Endothelial cell of umbilical vein (primary cell): ENCODE measurements at regions not wholly inside any gene's neighbourhood (a gene's known extent, or its start where the extent isn't known, plus 50 kb on each side); places are given as distances from the start of the nearest gene placed in this dataset.

Experiments used
- BruUV-seq: library from RNA; stranded (reverse); fragments of 400-500 nt; replicated peaks from 2 replicates; lab custom pipeline; 2021; lab: Mats Ljungman, UMichigan
- CTCF ChIA-PET: fragments of 300-600, 350-600 bp; sonication (Branson Sonifier 250); formaldehyde crosslinking; loops from one replicate; lab custom pipeline; 2021; ENCODE audit warnings: antibody characterized with exemption, inconsistent platforms; lab: Charles Lee
- POLR2A ChIA-PET: fragments of 300-600, 350-600 bp; sonication (Branson Sonifier 250); formaldehyde crosslinking; loops from one replicate; lab custom pipeline; 2021; ENCODE audit warnings: antibody characterized with exemption, inconsistent platforms; lab: Charles Lee
- DNase-seq: peaks from one replicate; pipeline ENCODE4 v3.0.0-alpha.2; 2011; ENCODE audit warnings: low read depth, low spot score
- FAIRE-seq: peaks from 2 replicates; lab custom pipeline; 2011; peaks lifted over from hg19 to GRCh38; lab: Jason Lieb, UNC
- H2AFZ ChIP-seq: 2 replicates; pipeline ENCODE4 v1.6.0; 2012; ENCODE audit warnings: low read depth, low read length, control low read depth, inconsistent platforms
- H3K27ac ChIP-seq: 2 replicates; pipeline ENCODE4 v1.5.1; 2011; ENCODE audit warnings: low read depth, mild to moderate bottlenecking, control low read depth, low read length, moderate library complexity; ENCODE audit not compliant: insufficient read depth
- H3K27me3 ChIP-seq, 2 experiments: 2 replicates each; pipeline versions ENCODE4 v1.6.0 to v1.6.1; 2011; ENCODE audit warnings: low read length in 2 of 2, mixed read lengths in 1 of 2; ENCODE audit not compliant: control insufficient read depth in 2 of 2, insufficient read depth in 2 of 2
- H3K36me3 ChIP-seq, 2 experiments: 2 replicates in 1 of 2; 3 replicates in 1 of 2; pipeline ENCODE4 v1.5.1; 2011; ENCODE audit warnings: low read length in 2 of 2, mild to moderate bottlenecking in 1 of 2, moderate library complexity in 1 of 2; ENCODE audit not compliant: control insufficient read depth in 2 of 2, insufficient read depth in 2 of 2; ENCODE audit errors: extremely low read depth in 1 of 2
- H3K4me1 ChIP-seq: 3 replicates; pipeline ENCODE4 v1.5.1; 2011; ENCODE audit warnings: mild to moderate bottlenecking, low read length; ENCODE audit not compliant: control insufficient read depth, insufficient read depth; ENCODE audit errors: extremely low read depth
- H3K4me2 ChIP-seq: 2 replicates; pipeline ENCODE4 v1.6.1; 2011; ENCODE audit warnings: low read length, control low read depth, mixed read lengths; ENCODE audit not compliant: insufficient read depth
- H3K4me3 ChIP-seq, 3 experiments: fragments of 200-600 bp in 1 of 3; sonication (generic), shearing (Covaris generic) in 1 of 3; replicated peaks in 1 of 3; 2 replicates each; pipeline ENCODE4 v1.5.1; 2011 to 2016; ENCODE audit warnings: control low read depth in 3 of 3, low read length in 3 of 3, mild to moderate bottlenecking in 2 of 3, inconsistent platforms in 1 of 3, low read depth in 1 of 3, moderate library complexity in 1 of 3; ENCODE audit not compliant: insufficient read depth in 1 of 3
- H3K79me2 ChIP-seq: 2 replicates; pipeline ENCODE4 v1.6.0; 2012; ENCODE audit warnings: low read length, inconsistent platforms; ENCODE audit not compliant: control insufficient read depth, insufficient read depth
- H3K9ac ChIP-seq: replicated peaks from 2 replicates; pipeline ENCODE3; 2011; ENCODE audit warnings: low read length, control low read depth; ENCODE audit not compliant: insufficient read depth; ENCODE audit errors: extremely low read depth
- H3K9me1 ChIP-seq: replicated peaks from 3 replicates; pipeline ENCODE4 v1.6.0; 2011; ENCODE audit warnings: mild to moderate bottlenecking, low read length; ENCODE audit not compliant: control insufficient read depth, insufficient read depth; ENCODE audit errors: extremely low read depth
- H3K9me3 ChIP-seq: replicated peaks from 2 replicates; pipeline ENCODE4 v1.5.1; 2012; ENCODE audit warnings: low read length, inconsistent platforms; ENCODE audit not compliant: control insufficient read depth, insufficient read depth
- H4K20me1 ChIP-seq: replicated peaks from 2 replicates; pipeline ENCODE3; 2011; ENCODE audit warnings: mild to moderate bottlenecking, low read length; ENCODE audit not compliant: control insufficient read depth, insufficient read depth; ENCODE audit errors: extremely low read depth
- EZH2 ChIP-seq: IDR thresholded peaks from 2 replicates; pipeline ENCODE4 v1.6.1; 2012; ENCODE audit warnings: borderline replicate concordance, low read depth, mild to moderate bottlenecking, moderate library complexity, low read length, inconsistent platforms; ENCODE audit not compliant: severe bottlenecking
- FOS ChIP-seq: IDR thresholded peaks from 2 replicates; pipeline ENCODE4 v1.6.1; 2011; ENCODE audit warnings: mild to moderate bottlenecking, low read length, moderate library complexity, borderline replicate concordance; ENCODE audit not compliant: insufficient read depth
- GATA2 ChIP-seq: IDR thresholded peaks from 2 replicates; pipeline ENCODE4 v1.7.0; 2011; ENCODE audit warnings: low read depth, mild to moderate bottlenecking, moderate library complexity, mixed read lengths, low read length; ENCODE audit not compliant: insufficient read length, insufficient read depth
- JUN ChIP-seq: IDR thresholded peaks from 2 replicates; pipeline ENCODE4 v1.6.1; 2011; ENCODE audit warnings: borderline replicate concordance, low read depth; ENCODE audit not compliant: insufficient read length, insufficient read depth
- MYC ChIP-seq: IDR thresholded peaks from one replicate; pipeline ENCODE4 v1.6.1; 2011; ENCODE audit warnings: mild to moderate bottlenecking, low read depth, low read length
- POLR2AphosphoS5 ChIP-seq: IDR thresholded peaks from 2 replicates; pipeline ENCODE4 v1.6.1; 2012; ENCODE audit warnings: low read depth, mild to moderate bottlenecking, control low read depth, low read length, moderate library complexity; ENCODE audit not compliant: insufficient read depth
- dilution Hi-C: fragments of 300-500 bp; cut with MboI; formaldehyde crosslinking; loops from one replicate; pipeline ENCODE4 v1.15.0; 2019; ENCODE audit warnings: low sequenced_read_pairs; ENCODE audit not compliant: extremely low pct_ligation_motif_present
- intact Hi-C: fragments of 100-400 bp; cut with micrococcal nuclease; formaldehyde crosslinking; loops from one replicate; pipeline ENCODE4 v1.10.0; 2022
- TF ChIP-seq, protein P1 (sequence below): IDR thresholded peaks from 2 replicates; pipeline ENCODE4 v1.6.1; 2011; ENCODE audit not compliant: insufficient read depth, insufficient read length
- TF ChIP-seq, protein P2 (sequence below), 2 donors: IDR thresholded peaks; 1 replicate in 1 of 2; 2 replicates in 1 of 2; pipeline ENCODE4 v1.5.1; 2011; ENCODE audit warnings: low read length in 2 of 2, mild to moderate bottlenecking in 2 of 2, moderate library complexity in 2 of 2, control low read depth in 1 of 2, inconsistent platforms in 1 of 2, low read depth in 1 of 2; ENCODE audit not compliant: insufficient read depth in 1 of 2; ENCODE audit errors: extremely low read depth in 1 of 2

DNA sequence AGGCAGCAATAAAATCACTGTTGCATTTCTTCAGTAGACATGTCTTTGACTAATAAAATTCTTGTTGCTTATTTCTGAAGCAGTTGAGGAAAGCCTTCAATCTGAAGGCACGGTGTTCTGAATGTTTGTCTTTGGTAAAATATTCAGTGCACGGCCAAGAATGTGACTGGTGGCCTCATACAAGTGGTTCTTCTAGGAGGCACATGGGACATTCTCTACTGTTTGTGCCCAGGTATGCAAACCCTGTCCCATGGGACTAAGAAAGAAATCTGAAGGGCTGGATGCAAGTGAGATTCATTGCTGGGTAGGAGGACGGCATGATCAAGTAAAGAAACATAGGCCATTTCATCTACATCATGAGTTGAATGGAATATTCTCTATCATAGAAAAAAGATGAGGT, 250.6 kb upstream of the NR2F2 start:
- Histone ChIP-seq H3K27me3 (no peaks in the 10 kb centered on the region), H3K27ac (no peak overlapping the region), H3K9me3 (no peaks in the 10 kb centered on the region), H3K4me1 (no peaks in the 10 kb centered on the region), H3K79me2 (no peaks in the 10 kb centered on the region), H3K36me3 (no peaks in the 10 kb centered on the region), H3K4me2 (no peak overlapping the region), H3K9ac (no peak overlapping the region), H2AFZ (no peak overlapping the region), H3K4me3 (no peak overlapping the region), H4K20me1 (no peaks in the 10 kb centered on the region), H3K9me1 (no peaks in the 10 kb centered on the region)
- no peak for DNase-seq
- no peak for FAIRE-seq
- intact Hi-C loops (no loop called here), dilution Hi-C loops (no loop called here)
- ChIA-PET POLR2A (no interaction called here), CTCF (no interaction called here)
- TF ChIP-seq MYC, result no peak
- TF ChIP-seq FOS, result no peak
- no TSS peak for BruUV-seq

DNA sequence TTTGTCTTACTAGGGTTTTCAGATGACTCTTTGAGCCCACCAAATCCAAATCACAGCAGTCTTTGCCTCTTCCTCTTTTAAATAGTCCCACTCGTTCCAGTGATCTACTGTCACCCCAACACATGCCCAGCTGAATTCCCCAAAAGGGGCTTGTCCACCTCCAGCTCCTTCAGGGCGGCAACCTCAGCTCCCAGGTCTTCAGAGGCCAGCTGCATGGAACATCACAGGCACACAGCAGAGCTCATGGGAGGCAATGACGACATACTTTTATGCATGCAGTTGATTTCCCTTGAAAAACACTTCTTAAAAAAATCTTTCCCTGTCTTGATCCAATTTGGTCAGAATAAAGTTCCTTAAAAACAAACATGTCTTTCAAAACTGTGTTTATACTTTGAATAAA, 244.3 kb upstream of the NR2F2 start:
- no peaks in the 10 kb centered on the region for H3K27me3 ChIP-seq
- ChIA-PET CTCF (no interaction called here), POLR2A (no interaction called here)
- no peak for TF ChIP-seq GATA2
- TF ChIP-seq FOS, result no peak
- TF ChIP-seq, protein P1, sequence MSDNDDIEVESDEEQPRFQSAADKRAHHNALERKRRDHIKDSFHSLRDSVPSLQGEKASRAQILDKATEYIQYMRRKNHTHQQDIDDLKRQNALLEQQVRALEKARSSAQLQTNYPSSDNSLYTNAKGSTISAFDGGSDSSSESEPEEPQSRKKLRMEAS, result no peak
- no peak for TF ChIP-seq POLR2AphosphoS5
- no peak for TF ChIP-seq JUN
- TF ChIP-seq EZH2, result no peak
- TF ChIP-seq, protein P2, sequence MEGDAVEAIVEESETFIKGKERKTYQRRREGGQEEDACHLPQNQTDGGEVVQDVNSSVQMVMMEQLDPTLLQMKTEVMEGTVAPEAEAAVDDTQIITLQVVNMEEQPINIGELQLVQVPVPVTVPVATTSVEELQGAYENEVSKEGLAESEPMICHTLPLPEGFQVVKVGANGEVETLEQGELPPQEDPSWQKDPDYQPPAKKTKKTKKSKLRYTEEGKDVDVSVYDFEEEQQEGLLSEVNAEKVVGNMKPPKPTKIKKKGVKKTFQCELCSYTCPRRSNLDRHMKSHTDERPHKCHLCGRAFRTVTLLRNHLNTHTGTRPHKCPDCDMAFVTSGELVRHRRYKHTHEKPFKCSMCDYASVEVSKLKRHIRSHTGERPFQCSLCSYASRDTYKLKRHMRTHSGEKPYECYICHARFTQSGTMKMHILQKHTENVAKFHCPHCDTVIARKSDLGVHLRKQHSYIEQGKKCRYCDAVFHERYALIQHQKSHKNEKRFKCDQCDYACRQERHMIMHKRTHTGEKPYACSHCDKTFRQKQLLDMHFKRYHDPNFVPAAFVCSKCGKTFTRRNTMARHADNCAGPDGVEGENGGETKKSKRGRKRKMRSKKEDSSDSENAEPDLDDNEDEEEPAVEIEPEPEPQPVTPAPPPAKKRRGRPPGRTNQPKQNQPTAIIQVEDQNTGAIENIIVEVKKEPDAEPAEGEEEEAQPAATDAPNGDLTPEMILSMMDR (IDR thresholded peaks at IDR 0.05; ENCODE audit: extremely low read depth in 1 of 2, insufficient read depth in 1 of 2, low read depth in 1 of 2, low read length in 2 of 2), result no peak
- TF ChIP-seq MYC, result no peak
- no peaks in the 10 kb centered on the region for H4K20me1 ChIP-seq
- no peak for FAIRE-seq
- H3K9me1 ChIP-seq, result no peaks in the 10 kb centered on the region
- no peaks in the 10 kb centered on the region for H3K4me1 ChIP-seq
- no peaks in the 10 kb centered on the region for H3K79me2 ChIP-seq
- H3K4me2 ChIP-seq, result no peak overlapping the region
- H3K36me3 ChIP-seq, result no peaks in the 10 kb centered on the region
- no peak overlapping the region for H2AFZ ChIP-seq
- H3K9me3 ChIP-seq, result no peaks in the 10 kb centered on the region
- no TSS peak for BruUV-seq
- dilution Hi-C loops (no loop called here), intact Hi-C loops (no loop called here)
- no peak overlapping the region for H3K4me3 ChIP-seq
- peak; percentile 33 for DNase-seq
- no peak overlapping the region for H3K27ac ChIP-seq
- no peak overlapping the region for H3K9ac ChIP-seq
